GM13976 (cell line): ENCODE measurements at regions not wholly inside any gene's neighbourhood (a gene's known extent, or its start where the extent isn't known, plus 50 kb on each side); places are given as distances from the start of the nearest gene placed in this dataset.

Source experiments
- DNase-seq: peaks from one replicate; pipeline ENCODE4 v3.0.0; 2012; ENCODE audit warnings: low spot score
- in situ Hi-C: fragments of 300-500 bp; cut with MboI; formaldehyde crosslinking; loops from one replicate; pipeline ENCODE4 v1.12.0; 2022; ENCODE audit warnings: low sequenced_read_pairs, mixed read lengths, inconsistent platforms; ENCODE audit not compliant: unreplicated experiment
- TF ChIP-seq, protein P1 (sequence below): IDR thresholded peaks from 2 replicates; pipeline ENCODE4 v1.5.1; 2012; ENCODE audit warnings: borderline replicate concordance, mild to moderate bottlenecking; ENCODE audit not compliant: insufficient read depth; ENCODE audit errors: extremely low read depth, missing control alignments, control extremely low read depth

- TF ChIP-seq, protein P1, sequence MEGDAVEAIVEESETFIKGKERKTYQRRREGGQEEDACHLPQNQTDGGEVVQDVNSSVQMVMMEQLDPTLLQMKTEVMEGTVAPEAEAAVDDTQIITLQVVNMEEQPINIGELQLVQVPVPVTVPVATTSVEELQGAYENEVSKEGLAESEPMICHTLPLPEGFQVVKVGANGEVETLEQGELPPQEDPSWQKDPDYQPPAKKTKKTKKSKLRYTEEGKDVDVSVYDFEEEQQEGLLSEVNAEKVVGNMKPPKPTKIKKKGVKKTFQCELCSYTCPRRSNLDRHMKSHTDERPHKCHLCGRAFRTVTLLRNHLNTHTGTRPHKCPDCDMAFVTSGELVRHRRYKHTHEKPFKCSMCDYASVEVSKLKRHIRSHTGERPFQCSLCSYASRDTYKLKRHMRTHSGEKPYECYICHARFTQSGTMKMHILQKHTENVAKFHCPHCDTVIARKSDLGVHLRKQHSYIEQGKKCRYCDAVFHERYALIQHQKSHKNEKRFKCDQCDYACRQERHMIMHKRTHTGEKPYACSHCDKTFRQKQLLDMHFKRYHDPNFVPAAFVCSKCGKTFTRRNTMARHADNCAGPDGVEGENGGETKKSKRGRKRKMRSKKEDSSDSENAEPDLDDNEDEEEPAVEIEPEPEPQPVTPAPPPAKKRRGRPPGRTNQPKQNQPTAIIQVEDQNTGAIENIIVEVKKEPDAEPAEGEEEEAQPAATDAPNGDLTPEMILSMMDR = no peak
- DNase-seq = no peak
- in situ Hi-C loops = no loop called here
Observed at GRCh38 chr4:138049355-138049754, 192.8 kb downstream of the SLC7A11 start.

GRCh38 chr4:138047290-138047689, 194.9 kb downstream of the SLC7A11 start:
- TF ChIP-seq, protein P1 = no peak
- no peak for DNase-seq
- in situ Hi-C loops = no loop called here

- no peak for DNase-seq
- TF ChIP-seq, protein P1 = no peak
- in situ Hi-C loops = no loop called here
Observed at GRCh38 chr4:138045036-138045435, 197.1 kb downstream of the SLC7A11 start.

DNA sequence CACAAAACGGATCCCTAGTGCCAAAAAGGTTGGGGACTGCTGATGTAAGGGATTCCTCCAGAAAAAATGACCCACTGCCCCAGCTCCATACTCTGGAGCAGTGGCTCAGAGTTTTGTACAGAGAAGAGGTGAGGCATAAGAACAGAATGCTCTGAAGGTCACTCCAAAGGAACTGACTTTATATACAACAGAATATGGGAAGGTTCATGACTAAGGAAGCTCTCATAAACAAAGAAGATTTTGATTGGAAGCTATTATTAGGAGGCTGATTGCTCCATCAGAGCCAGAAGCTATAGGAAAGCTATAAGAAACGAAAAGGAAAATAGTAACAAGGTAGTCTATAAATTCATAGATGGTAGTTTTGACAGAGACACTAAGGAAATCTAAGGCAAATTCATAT, 203.1 kb downstream of the SLC7A11 start:
- no peak for DNase-seq
- TF ChIP-seq, protein P1 = no peak
- in situ Hi-C loops = no loop called here

GRCh38 chr4:138037696-138038095, 204.5 kb downstream of the SLC7A11 start:
- in situ Hi-C loops = no loop called here
- DNase-seq = no peak
- TF ChIP-seq, protein P1 = no peak

GRCh38 chr4:138035781-138036258, 206.3 kb downstream of the SLC7A11 start:
- in situ Hi-C loops = no loop called here
- TF ChIP-seq, protein P1 = peak; percentile 55
- DNase-seq = peak; percentile 45

DNA sequence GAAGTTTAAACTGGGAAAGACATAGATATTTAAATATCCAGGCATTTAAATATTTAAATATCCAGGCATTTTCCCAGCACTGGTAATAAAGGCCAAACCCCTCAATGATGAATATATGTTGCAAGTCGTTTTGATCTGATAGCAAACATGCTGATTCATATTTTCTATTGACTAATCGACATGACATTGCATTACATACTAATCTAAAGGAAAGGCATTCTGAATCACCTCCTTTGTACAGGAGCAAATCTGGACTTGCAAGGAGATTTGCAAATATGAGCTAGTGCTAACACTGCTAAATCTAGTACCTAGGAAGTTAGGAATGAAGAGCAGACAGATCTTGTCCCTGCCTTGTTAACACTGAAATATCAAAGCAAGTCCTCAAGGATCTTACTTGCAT, 207.3 kb downstream of the SLC7A11 start:
- in situ Hi-C loops = no loop called here
- TF ChIP-seq, protein P1 = no peak
- DNase-seq = no peak
